Ishikawa (cell line): ENCODE measurements at regions not wholly inside any gene's neighbourhood (a gene's known extent, or its start where the extent isn't known, plus 50 kb on each side); places are given as distances from the start of the nearest gene placed in this dataset.

Experiments
- CEBPB ChIP-seq: IDR thresholded peaks from 2 replicates; pipeline ENCODE4 v1.6.1; 2012
- CREB1 ChIP-seq: IDR thresholded peaks from 2 replicates; pipeline ENCODE4 v1.6.1; 2012; ENCODE audit warnings: low read depth
- EP300 ChIP-seq: IDR thresholded peaks from 2 replicates; pipeline ENCODE4 v1.6.1; 2012; ENCODE audit warnings: borderline replicate concordance
- FOXM1 ChIP-seq: IDR thresholded peaks from 2 replicates; pipeline ENCODE4 v1.6.1; 2012; ENCODE audit warnings: low read depth, borderline replicate concordance
- MAX ChIP-seq: IDR thresholded peaks from 2 replicates; pipeline ENCODE4 v1.6.1; 2012
- NFIC ChIP-seq: IDR thresholded peaks from 2 replicates; pipeline ENCODE4 v1.6.1; 2012
- RAD21 ChIP-seq: IDR thresholded peaks from 2 replicates; pipeline ENCODE4 v1.6.1; 2012; ENCODE audit warnings: low read depth
- REST ChIP-seq: IDR thresholded peaks from 2 replicates; pipeline ENCODE4 v1.6.1; 2012; ENCODE audit warnings: low read depth, mild to moderate bottlenecking
- TAF1 ChIP-seq: IDR thresholded peaks from 2 replicates; pipeline ENCODE4 v1.6.1; 2012; ENCODE audit warnings: low read depth, mild to moderate bottlenecking
- TCF12 ChIP-seq: IDR thresholded peaks from 2 replicates; pipeline ENCODE4 v1.6.1; 2012; ENCODE audit warnings: low read depth
- TEAD4 ChIP-seq: IDR thresholded peaks from 2 replicates; pipeline ENCODE4 v1.6.1; 2012
- USF1 ChIP-seq: IDR thresholded peaks from 2 replicates; pipeline ENCODE4 v1.6.1; 2012
- YY1 ChIP-seq: IDR thresholded peaks from 2 replicates; pipeline ENCODE4 v1.6.1; 2012; ENCODE audit warnings: low read depth
- ZBTB7A ChIP-seq: IDR thresholded peaks from 2 replicates; pipeline ENCODE4 v1.6.1; 2012; ENCODE audit warnings: low read depth

DNA sequence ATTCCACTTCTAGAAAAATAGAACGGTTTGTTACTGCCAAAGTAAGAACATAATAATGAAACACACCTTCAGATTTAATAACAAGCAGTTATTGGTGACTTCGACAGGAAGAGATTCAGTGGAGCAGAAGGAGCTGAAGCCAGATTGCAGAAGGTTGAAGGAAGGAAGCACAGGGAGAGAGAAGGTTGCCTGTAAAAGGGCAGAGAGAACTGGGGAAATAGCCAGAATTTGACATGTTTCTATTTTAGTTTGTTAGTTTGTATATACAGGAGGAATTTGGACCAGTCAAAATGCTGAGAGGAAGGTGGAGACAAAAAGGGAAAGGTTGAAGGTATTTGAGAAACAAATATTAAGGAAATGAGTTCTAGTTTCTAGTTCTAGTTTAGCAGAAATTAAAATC is 269.2 kb upstream of the ELAVL2 start:
- TF ChIP-seq EP300 (no peak), REST (no peak), NFIC (no peak), FOXM1 (no peak), MAX (no peak), RAD21 (no peak), YY1 (no peak), TCF12 (no peak), USF1 (no peak), CREB1 (no peak), TAF1 (no peak), TEAD4 (no peak), CEBPB (no peak), ZBTB7A (no peak)
